ENCODE measurements at regions not wholly inside any gene's neighbourhood (a gene's known extent, or its start where the extent isn't known, plus 50 kb on each side); places are given as distances from the start of the nearest gene placed in this dataset.

- TF ChIP-seq CTCF (IDR thresholded peaks at IDR 0.05) (no peak), EP300 (IDR thresholded peaks at IDR 0.05) (no peak), POLR2A (IDR thresholded peaks at IDR 0.05) (no peak), POLR2AphosphoS5 (IDR thresholded peaks at IDR 0.05) (peak in 1 of 3 donors; percentile 35)
These were observed 91.4 kb downstream of the TRIB2 start for GRCh38 chr2:12807907-12808810.

Measured in suprapubic skin (tissue), 4 donors.